Tibial nerve (tissue), 4 donors: ENCODE measurements at regions not wholly inside any gene's neighbourhood (a gene's known extent, or its start where the extent isn't known, plus 50 kb on each side); places are given as distances from the start of the nearest gene placed in this dataset.

Experiments used
- DNase-seq, 2 donors: peaks; one replicate each; pipeline ENCODE4 v3.0.0-alpha.2; 2019; ENCODE audit warnings: low spot score in 2 of 2
- H3K27ac ChIP-seq, 4 donors: fragments of 200-600 bp; sonication (generic) in 3 of 4; one replicate each; pipeline ENCODE4 v1.5.1; 2017 to 2019; ENCODE audit warnings: mild to moderate bottlenecking in 1 of 4
- H3K27me3 ChIP-seq, 2 donors: fragments of 200-600 bp; sonication (generic) in 1 of 2; one replicate each; pipeline versions ENCODE4 v1.5.1 to v1.6.0; 2017 to 2019
- H3K36me3 ChIP-seq, 3 donors: fragments of 200-600 bp; sonication (generic); one replicate each; pipeline ENCODE4 v1.5.1; 2018 to 2019
- H3K4me1 ChIP-seq, 4 donors: fragments of 200-600 bp; sonication (generic) in 3 of 4; one replicate each; pipeline ENCODE4 v1.5.1; 2017 to 2019
- H3K4me3 ChIP-seq, 4 donors: fragments of 200-600 bp; sonication (generic) in 3 of 4; one replicate each; pipeline ENCODE4 v1.5.1; 2017 to 2019; ENCODE audit warnings: mild to moderate bottlenecking in 1 of 4, moderate library complexity in 1 of 4
- H3K9me3 ChIP-seq, 4 donors: fragments of 200-600 bp; sonication (generic) in 3 of 4; one replicate each; pipeline ENCODE4 v1.5.1; 2017 to 2019
- EP300 ChIP-seq, 2 donors: sonication (generic); formaldehyde crosslinking; IDR thresholded peaks; one replicate each; pipeline ENCODE4 v1.6.1; 2017; ENCODE audit warnings: antibody characterized with exemption in 2 of 2, mild to moderate bottlenecking in 1 of 2
- POLR2A ChIP-seq, 2 donors: fragments of 450-650 bp; IDR thresholded peaks; one replicate each; pipeline ENCODE4 v1.6.1; 2017; ENCODE audit warnings: antibody characterized with exemption in 2 of 2, mild to moderate bottlenecking in 2 of 2, moderate library complexity in 2 of 2
- WGBS, 2 donors: methylation state at CpG; one replicate each; pipeline ENCODE4 v1.1.5; 2018; 5-methylcytosine and 5-hydroxymethylcytosine counted together
- TF ChIP-seq, protein P1 (sequence below), 5 experiments: fragments of 200-600 bp in 3 of 5; fragments of 450-650 bp in 2 of 5; sonication (generic) in 3 of 5; IDR thresholded peaks; one replicate each; pipeline ENCODE4 v1.5.1; 2016 to 2019; ENCODE audit warnings: antibody characterized with exemption in 5 of 5, mild to moderate bottlenecking in 3 of 5, moderate library complexity in 2 of 5

DNA sequence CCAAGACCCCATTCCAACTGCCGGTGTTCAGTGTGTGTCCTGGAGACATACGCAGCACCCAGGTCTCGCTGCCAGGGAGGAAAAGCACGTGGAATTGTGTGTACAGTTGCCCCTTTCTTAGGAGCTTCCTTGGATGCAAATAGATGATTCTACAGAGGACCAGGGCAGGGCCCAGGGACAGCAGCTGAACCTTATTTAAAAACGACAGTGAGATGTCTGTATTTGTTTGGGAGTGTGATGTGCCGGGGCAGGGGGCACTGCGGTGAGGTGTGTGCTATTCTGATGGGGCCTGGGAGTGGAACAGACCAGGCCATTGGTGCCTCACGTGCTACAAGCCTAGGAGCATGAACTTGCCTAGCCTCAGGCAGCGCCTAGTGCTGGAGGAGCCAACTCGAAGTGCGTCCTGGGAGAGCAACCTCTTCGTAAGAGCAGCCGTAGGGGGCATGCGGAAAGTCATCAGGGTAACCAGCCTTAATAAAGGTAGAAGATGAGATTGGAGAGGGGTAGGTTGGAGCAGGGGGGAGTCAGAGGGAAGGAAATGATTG, 98.3 kb upstream of the ESRRB start:
- H3K9me3 ChIP-seq, result no peaks in the 10 kb centered on the region
- DNase-seq, result no peak
- TF ChIP-seq, protein P1, sequence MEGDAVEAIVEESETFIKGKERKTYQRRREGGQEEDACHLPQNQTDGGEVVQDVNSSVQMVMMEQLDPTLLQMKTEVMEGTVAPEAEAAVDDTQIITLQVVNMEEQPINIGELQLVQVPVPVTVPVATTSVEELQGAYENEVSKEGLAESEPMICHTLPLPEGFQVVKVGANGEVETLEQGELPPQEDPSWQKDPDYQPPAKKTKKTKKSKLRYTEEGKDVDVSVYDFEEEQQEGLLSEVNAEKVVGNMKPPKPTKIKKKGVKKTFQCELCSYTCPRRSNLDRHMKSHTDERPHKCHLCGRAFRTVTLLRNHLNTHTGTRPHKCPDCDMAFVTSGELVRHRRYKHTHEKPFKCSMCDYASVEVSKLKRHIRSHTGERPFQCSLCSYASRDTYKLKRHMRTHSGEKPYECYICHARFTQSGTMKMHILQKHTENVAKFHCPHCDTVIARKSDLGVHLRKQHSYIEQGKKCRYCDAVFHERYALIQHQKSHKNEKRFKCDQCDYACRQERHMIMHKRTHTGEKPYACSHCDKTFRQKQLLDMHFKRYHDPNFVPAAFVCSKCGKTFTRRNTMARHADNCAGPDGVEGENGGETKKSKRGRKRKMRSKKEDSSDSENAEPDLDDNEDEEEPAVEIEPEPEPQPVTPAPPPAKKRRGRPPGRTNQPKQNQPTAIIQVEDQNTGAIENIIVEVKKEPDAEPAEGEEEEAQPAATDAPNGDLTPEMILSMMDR (IDR thresholded peaks at IDR 0.05), result no peak
- no peak for TF ChIP-seq EP300 (IDR thresholded peaks at IDR 0.05)
- TF ChIP-seq POLR2A (IDR thresholded peaks at IDR 0.05), result no peak

GRCh38 chr14:76280221-76280620, 95.7 kb upstream of the ESRRB start:
- no peak overlapping the region for H3K27ac ChIP-seq
- no peaks in the 10 kb centered on the region for H3K27me3 ChIP-seq
- H3K4me3 ChIP-seq, result no peak overlapping the region
- H3K9me3 ChIP-seq, result no peaks in the 10 kb centered on the region
- TF ChIP-seq, protein P1 (IDR thresholded peaks at IDR 0.05), result no peak
- no peak for TF ChIP-seq EP300 (IDR thresholded peaks at IDR 0.05)
- no peak for TF ChIP-seq POLR2A (IDR thresholded peaks at IDR 0.05)
- DNase-seq, result no peak
- no peaks in the 10 kb centered on the region for H3K4me1 ChIP-seq
- no peaks in the 10 kb centered on the region for H3K36me3 ChIP-seq
- WGBS, 2 donors, result 41 to 50% methylated on average over 3 of the region's 3 CpGs

More for the DNA sequence above, 98.3 kb upstream of the ESRRB start:
- Histone ChIP-seq H3K27ac (no peak overlapping the region), H3K27me3 (no peaks in the 10 kb centered on the region), H3K4me1 (no peaks in the 10 kb centered on the region), H3K36me3 (no peaks in the 10 kb centered on the region), H3K4me3 (no peak overlapping the region)
- 75% methylated on average over 14 of the region's 14 CpGs for WGBS, 2 donors

DNA sequence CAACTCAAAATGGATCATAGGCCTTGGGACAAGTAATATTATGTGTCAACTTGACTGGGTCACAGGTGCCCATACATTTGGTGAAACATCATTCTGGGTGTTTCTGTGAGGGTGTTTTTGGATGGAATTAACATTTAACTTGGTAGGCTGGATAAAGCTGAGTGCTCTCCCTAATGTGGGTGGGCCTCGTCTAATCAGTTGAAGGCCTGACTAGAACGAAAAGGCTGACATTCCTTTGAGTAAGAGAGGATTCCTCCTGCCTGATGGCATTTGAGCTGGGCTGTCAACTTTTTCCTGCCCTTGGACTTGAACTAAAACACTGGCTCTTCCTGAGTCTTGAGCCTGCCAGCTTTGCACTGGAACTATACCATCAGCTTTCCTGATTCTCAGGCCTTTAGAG, 93.4 kb upstream of the ESRRB start:
- 55 to 63% methylated on average over 2 of the region's 2 CpGs for WGBS, 2 donors
- Histone ChIP-seq H3K36me3 (no peaks in the 10 kb centered on the region), H3K27ac (no peak overlapping the region), H3K27me3 (no peaks in the 10 kb centered on the region), H3K4me1 (no peaks in the 10 kb centered on the region), H3K9me3 (no peaks in the 10 kb centered on the region), H3K4me3 (no peak overlapping the region)
- DNase-seq, result no peak
- TF ChIP-seq EP300 (IDR thresholded peaks at IDR 0.05), result no peak
- no peak for TF ChIP-seq POLR2A (IDR thresholded peaks at IDR 0.05)
- TF ChIP-seq, protein P1 (IDR thresholded peaks at IDR 0.05), result no peak

DNA sequence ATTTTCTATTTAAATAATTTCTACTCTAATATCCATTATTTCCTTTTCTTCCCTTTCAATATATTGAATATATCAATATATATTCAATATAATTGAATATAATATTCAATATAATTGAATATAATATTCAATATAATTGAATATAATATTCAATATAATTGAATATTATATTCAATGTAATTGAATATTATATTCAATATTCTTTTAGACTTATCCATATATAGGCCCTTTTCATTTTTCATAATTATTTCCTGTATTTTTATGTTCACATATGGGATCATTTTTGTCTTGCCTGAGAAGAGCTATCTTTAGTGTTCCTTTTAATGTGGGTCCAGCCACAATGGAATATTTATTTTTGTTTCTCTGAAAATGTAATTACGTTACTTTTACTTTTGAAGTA, 88.9 kb upstream of the ESRRB start:
- Histone ChIP-seq H3K27ac (no peak overlapping the region), H3K9me3 (no peaks in the 10 kb centered on the region), H3K4me3 (no peak overlapping the region), H3K4me1 (no peaks in the 10 kb centered on the region), H3K27me3 (no peaks in the 10 kb centered on the region), H3K36me3 (no peaks in the 10 kb centered on the region)
- DNase-seq, result no peak
- 75 to 76% methylated on average over 1 of the region's 1 CpG for WGBS, 2 donors
- TF ChIP-seq EP300 (IDR thresholded peaks at IDR 0.05) (no peak), POLR2A (IDR thresholded peaks at IDR 0.05) (no peak)
- TF ChIP-seq, protein P1 (IDR thresholded peaks at IDR 0.05), result no peak

DNA sequence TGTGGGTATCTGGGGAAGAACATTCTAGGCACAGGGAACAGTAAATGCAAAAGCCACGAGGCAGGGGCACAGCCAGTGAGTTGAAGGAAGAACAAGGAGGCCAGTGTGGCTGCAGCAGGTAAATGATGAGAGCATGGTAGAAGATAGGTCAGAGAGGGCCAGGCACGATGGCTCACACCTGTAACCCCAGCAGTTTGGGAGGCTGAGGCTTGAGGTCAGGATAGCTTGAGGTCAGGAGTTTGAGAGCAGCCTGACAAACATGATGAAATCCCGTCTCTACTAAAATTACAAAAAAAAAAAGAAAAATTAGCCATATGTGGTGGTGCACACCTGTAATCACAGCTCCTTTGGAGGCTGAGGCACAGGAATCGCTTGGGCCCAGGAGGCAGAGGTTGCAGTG, 86.7 kb upstream of the ESRRB start:
- no peak overlapping the region for H3K27ac ChIP-seq
- no peak for DNase-seq
- H3K4me3 ChIP-seq, result no peak overlapping the region
- H3K4me1 ChIP-seq, result no peaks in the 10 kb centered on the region
- no peaks in the 10 kb centered on the region for H3K27me3 ChIP-seq
- 75 to 83% methylated on average over 4 of the region's 4 CpGs for WGBS, 2 donors
- no peaks in the 10 kb centered on the region for H3K9me3 ChIP-seq
- no peaks in the 10 kb centered on the region for H3K36me3 ChIP-seq
- TF ChIP-seq, protein P1 (IDR thresholded peaks at IDR 0.05), result no peak
- TF ChIP-seq EP300 (IDR thresholded peaks at IDR 0.05), result no peak
- no peak for TF ChIP-seq POLR2A (IDR thresholded peaks at IDR 0.05)
